GM23248 (cell line): ENCODE measurements at regions not wholly inside any gene's neighbourhood (a gene's known extent, or its start where the extent isn't known, plus 50 kb on each side); places are given as distances from the start of the nearest gene placed in this dataset.

Experiments
- EZH2 ChIP-seq: fragments of 200-600 bp; sonication (generic); IDR thresholded peaks from 2 replicates; pipeline ENCODE4 v1.6.1; 2018; ENCODE audit warnings: antibody characterized with exemption, mild to moderate bottlenecking; ENCODE audit not compliant: insufficient read depth, poor library complexity, severe bottlenecking
- EZH2phosphoT487 ChIP-seq: fragments of 200-600 bp; sonication (generic); IDR thresholded peaks from 2 replicates; pipeline ENCODE4 v1.6.1; 2018; ENCODE audit warnings: antibody characterized with exemption, moderate library complexity, mild to moderate bottlenecking, low read depth; ENCODE audit not compliant: insufficient read depth

DNA sequence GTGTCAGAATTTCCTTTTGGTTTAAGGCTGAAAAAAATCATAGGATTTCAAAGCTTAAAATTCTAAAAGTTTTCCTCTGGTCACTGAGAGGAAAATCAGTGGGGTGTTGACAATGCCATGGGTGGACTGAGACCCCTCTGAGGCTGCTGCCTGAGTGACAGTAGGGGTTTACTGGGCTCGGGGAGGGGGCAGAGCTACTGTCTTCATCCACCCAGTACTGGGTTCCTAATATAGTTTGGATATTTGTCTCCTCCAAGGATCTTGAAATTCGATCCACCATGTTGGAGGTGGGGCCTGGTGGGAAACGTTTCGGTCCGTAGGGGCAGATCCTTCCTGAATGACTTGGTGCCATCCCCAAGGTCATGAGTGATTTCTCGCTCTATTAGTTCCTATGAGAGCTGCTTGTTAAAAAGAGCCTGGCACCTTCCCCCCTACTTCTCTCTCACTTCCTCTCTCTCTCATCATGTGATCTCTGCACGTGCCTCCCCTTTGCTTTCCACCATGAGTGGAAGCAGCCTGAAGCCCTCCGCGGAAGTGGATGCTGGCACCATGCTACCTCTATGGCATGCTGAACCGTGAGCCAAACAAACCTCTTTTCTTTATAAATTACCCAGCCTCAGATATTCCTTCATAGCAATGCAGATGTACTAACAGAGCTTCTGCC lies 72.3 kb downstream of the MAP10 start:
- TF ChIP-seq EZH2phosphoT487 (no peak), EZH2 (no peak)
